ENCODE measurements at regions not wholly inside any gene's neighbourhood (a gene's known extent, or its start where the extent isn't known, plus 50 kb on each side); places are given as distances from the start of the nearest gene placed in this dataset.
A peak's percentile ranks its signal among the peaks of the same experiment; 100 is the strongest.

DNA sequence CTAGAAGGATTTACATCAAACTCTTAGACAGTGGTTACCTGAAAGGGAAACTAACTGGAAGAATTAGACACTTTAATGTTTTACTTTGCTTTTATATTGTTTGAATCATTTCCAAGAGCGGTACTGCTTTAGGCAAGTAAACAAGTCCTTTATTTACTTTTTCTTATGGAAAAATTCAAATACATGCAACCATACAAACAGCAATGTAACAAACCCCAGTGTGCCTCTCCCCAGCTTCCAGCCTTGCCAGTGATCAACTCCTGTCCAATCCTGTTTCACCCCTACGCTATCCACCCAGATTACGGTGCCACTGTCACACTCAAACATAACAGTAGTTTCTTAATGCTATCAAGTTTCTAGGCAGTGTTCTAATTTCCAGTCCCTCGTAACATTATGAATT lies 85.9 kb downstream of the C16orf95 start:
- H3K4ac ChIP-seq (ENCODE audit: low read depth, low read length), result no peak overlapping the region
- no peaks in the 10 kb centered on the region for H3K79me2 ChIP-seq (ENCODE audit: control insufficient read depth, insufficient read depth, low read length)
- H2AK5ac ChIP-seq (ENCODE audit: low read length), result no peak overlapping the region
- no peak overlapping the region for H3K4me2 ChIP-seq (ENCODE audit: low read length)
- no peak overlapping the region for H3K4me3 ChIP-seq (ENCODE audit: low read length)
- H3K18ac ChIP-seq (ENCODE audit: low read length), result no peak overlapping the region
- H3K23ac ChIP-seq (ENCODE audit: low read length), result no peak overlapping the region
- no peak overlapping the region for H4K5ac ChIP-seq (ENCODE audit: low read length)
- DNase-seq, result no peak
- H3K27me3 ChIP-seq (ENCODE audit: insufficient read depth, low read length, poor library complexity), result no peaks in the 10 kb centered on the region
- H2BK15ac ChIP-seq (replicated peaks; ENCODE audit: low read depth), result no peak overlapping the region
- no peak overlapping the region for H3K9ac ChIP-seq (ENCODE audit: low read length)
- H4K8ac ChIP-seq (ENCODE audit: low read depth, low read length), result no peak overlapping the region
- H3K56ac ChIP-seq (ENCODE audit: low read length), result no peak overlapping the region
- H3K27ac ChIP-seq (ENCODE audit: low read depth, low read length), result no peak overlapping the region
- no peak overlapping the region for H2BK5ac ChIP-seq (ENCODE audit: low read length)
- H2BK120ac ChIP-seq (ENCODE audit: low read depth, low read length), result no peak overlapping the region
- no peaks in the 10 kb centered on the region for H3K4me1 ChIP-seq (ENCODE audit: control insufficient read depth, low read depth, low read length)
- WGBS (ENCODE audit: extremely low coverage, insufficient coverage, low lambda C conversion rate), result no CpG with 5 or more reads among the region's 4 CpGs
- H3K36me3 ChIP-seq (ENCODE audit: control insufficient read depth, insufficient read depth, low read length), result no peaks in the 10 kb centered on the region
- no peaks in the 10 kb centered on the region for H3K79me1 ChIP-seq (ENCODE audit: low read length)

DNA sequence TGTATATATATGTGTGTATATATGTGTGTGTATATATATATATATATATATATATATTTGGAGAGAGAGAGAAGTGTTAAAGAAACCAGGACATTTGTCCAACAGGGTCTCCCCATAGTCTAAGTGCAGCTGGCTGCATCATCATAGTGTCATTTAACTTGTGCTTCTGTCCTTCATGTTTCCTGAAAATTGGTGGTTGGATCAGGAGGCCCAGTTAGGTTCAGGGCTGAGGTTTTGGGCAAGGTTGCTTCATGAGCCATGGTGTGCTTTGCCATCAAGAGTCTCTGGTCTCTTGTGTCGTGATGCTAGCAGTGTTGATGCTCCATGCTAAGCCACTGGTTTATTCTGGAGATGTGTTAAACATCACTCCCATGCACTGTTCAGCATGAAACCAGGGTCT lies 85.3 kb downstream of the C16orf95 start:
- Histone ChIP-seq H3K4me1 (ENCODE audit: control insufficient read depth, low read depth, low read length) (no peaks in the 10 kb centered on the region), H3K79me1 (ENCODE audit: low read length) (no peaks in the 10 kb centered on the region), H4K5ac (ENCODE audit: low read length) (no peak overlapping the region), H2BK15ac (replicated peaks; ENCODE audit: low read depth) (no peak overlapping the region), H3K4ac (ENCODE audit: low read depth, low read length) (no peak overlapping the region), H3K4me3 (ENCODE audit: low read length) (no peak overlapping the region), H2AK5ac (ENCODE audit: low read length) (no peak overlapping the region), H3K27ac (ENCODE audit: low read depth, low read length) (no peak overlapping the region), H3K79me2 (ENCODE audit: control insufficient read depth, insufficient read depth, low read length) (no peaks in the 10 kb centered on the region), H3K18ac (ENCODE audit: low read length) (no peak overlapping the region), H3K36me3 (ENCODE audit: control insufficient read depth, insufficient read depth, low read length) (no peaks in the 10 kb centered on the region), H3K9ac (ENCODE audit: low read length) (no peak overlapping the region), H3K56ac (ENCODE audit: low read length) (no peak overlapping the region), H3K27me3 (ENCODE audit: insufficient read depth, low read length, poor library complexity) (no peaks in the 10 kb centered on the region), H3K4me2 (ENCODE audit: low read length) (no peak overlapping the region), H2BK5ac (ENCODE audit: low read length) (no peak overlapping the region), H4K8ac (ENCODE audit: low read depth, low read length) (no peak overlapping the region), H2BK120ac (ENCODE audit: low read depth, low read length) (no peak overlapping the region), H3K23ac (ENCODE audit: low read length) (no peak overlapping the region)
- no peak for DNase-seq
- WGBS (ENCODE audit: extremely low coverage, insufficient coverage, low lambda C conversion rate), result no CpG with 5 or more reads among the region's 1 CpG

DNA sequence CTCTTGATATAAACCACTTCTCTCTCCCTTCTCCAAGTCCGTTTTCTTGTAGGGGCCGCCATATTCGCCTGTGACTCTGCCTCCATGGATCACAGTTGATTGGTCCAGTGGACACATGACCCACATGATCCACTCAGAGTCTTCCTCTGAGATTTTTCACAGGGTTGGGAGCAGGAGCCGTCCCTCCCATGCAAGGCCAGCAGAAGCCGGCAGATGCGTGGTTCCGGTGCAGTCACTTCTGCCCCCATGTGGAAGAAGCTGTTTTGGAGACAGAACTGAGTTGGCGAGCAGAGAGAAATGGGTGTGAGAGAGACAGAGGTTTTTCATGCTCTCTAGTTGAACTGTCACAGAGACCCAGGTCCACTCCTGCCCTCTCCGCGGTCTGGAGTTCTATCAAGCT lies 83.3 kb downstream of the C16orf95 start:
- H2BK5ac ChIP-seq (ENCODE audit: low read length), result no peak overlapping the region
- no peak overlapping the region for H2AK5ac ChIP-seq (ENCODE audit: low read length)
- no peaks in the 10 kb centered on the region for H3K79me2 ChIP-seq (ENCODE audit: control insufficient read depth, insufficient read depth, low read length)
- no peak overlapping the region for H3K4ac ChIP-seq (ENCODE audit: low read depth, low read length)
- H2BK120ac ChIP-seq (ENCODE audit: low read depth, low read length), result no peak overlapping the region
- H3K56ac ChIP-seq (ENCODE audit: low read length), result no peak overlapping the region
- H3K4me1 ChIP-seq (ENCODE audit: control insufficient read depth, low read depth, low read length), result no peaks in the 10 kb centered on the region
- H3K23ac ChIP-seq (ENCODE audit: low read length), result no peak overlapping the region
- no peak overlapping the region for H3K4me2 ChIP-seq (ENCODE audit: low read length)
- H4K8ac ChIP-seq (ENCODE audit: low read depth, low read length), result no peak overlapping the region
- no peak overlapping the region for H3K27ac ChIP-seq (ENCODE audit: low read depth, low read length)
- DNase-seq, result peak; percentile 60
- H4K5ac ChIP-seq (ENCODE audit: low read length), result no peak overlapping the region
- H3K79me1 ChIP-seq (ENCODE audit: low read length), result no peaks in the 10 kb centered on the region
- H3K18ac ChIP-seq (ENCODE audit: low read length), result no peak overlapping the region
- WGBS (ENCODE audit: extremely low coverage, insufficient coverage, low lambda C conversion rate), result no CpG with 5 or more reads among the region's 10 CpGs
- H3K9ac ChIP-seq (ENCODE audit: low read length), result no peak overlapping the region
- no peaks in the 10 kb centered on the region for H3K27me3 ChIP-seq (ENCODE audit: insufficient read depth, low read length, poor library complexity)
- H2BK15ac ChIP-seq (replicated peaks; ENCODE audit: low read depth), result no peak overlapping the region
- H3K4me3 ChIP-seq (ENCODE audit: low read length), result no peak overlapping the region
- H3K36me3 ChIP-seq (ENCODE audit: control insufficient read depth, insufficient read depth, low read length), result no peaks in the 10 kb centered on the region

DNA sequence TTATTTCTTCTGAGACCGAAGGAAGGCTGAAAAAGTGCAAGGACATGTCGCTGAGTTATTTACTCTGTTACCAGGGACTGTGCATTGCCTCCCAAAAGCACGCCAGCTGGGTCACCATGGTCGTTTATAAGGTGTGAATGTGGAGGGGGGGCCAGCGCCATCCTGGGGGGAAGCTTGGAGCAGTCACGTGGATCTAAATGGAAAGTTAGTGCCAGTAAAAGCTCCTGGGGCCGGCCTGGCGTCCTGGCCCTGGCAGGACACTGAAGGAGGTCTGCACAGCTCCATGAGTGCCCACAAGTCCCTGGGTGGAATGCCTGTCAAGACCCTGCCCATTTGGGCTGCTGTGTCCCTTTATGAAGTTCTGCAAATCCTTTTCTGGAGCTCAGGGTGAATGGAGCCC lies 82.6 kb downstream of the C16orf95 start:
- H3K4me1 ChIP-seq (ENCODE audit: control insufficient read depth, low read depth, low read length), result no peaks in the 10 kb centered on the region
- no peaks in the 10 kb centered on the region for H3K79me2 ChIP-seq (ENCODE audit: control insufficient read depth, insufficient read depth, low read length)
- H3K9ac ChIP-seq (ENCODE audit: low read length), result no peak overlapping the region
- H3K27me3 ChIP-seq (ENCODE audit: insufficient read depth, low read length, poor library complexity), result no peaks in the 10 kb centered on the region
- no peak overlapping the region for H3K56ac ChIP-seq (ENCODE audit: low read length)
- no peak overlapping the region for H3K4me2 ChIP-seq (ENCODE audit: low read length)
- no peaks in the 10 kb centered on the region for H3K79me1 ChIP-seq (ENCODE audit: low read length)
- H3K36me3 ChIP-seq (ENCODE audit: control insufficient read depth, insufficient read depth, low read length), result no peaks in the 10 kb centered on the region
- H2AK5ac ChIP-seq (ENCODE audit: low read length), result no peak overlapping the region
- no CpG with 5 or more reads among the region's 8 CpGs for WGBS (ENCODE audit: extremely low coverage, insufficient coverage, low lambda C conversion rate)
- H4K5ac ChIP-seq (ENCODE audit: low read length), result no peak overlapping the region
- H2BK120ac ChIP-seq (ENCODE audit: low read depth, low read length), result no peak overlapping the region
- H3K23ac ChIP-seq (ENCODE audit: low read length), result peak overlapping the region; percentile 45
- H2BK15ac ChIP-seq (replicated peaks; ENCODE audit: low read depth), result no peak overlapping the region
- no peak overlapping the region for H3K18ac ChIP-seq (ENCODE audit: low read length)
- no peak overlapping the region for H4K8ac ChIP-seq (ENCODE audit: low read depth, low read length)
- no peak overlapping the region for H3K27ac ChIP-seq (ENCODE audit: low read depth, low read length)
- no peak overlapping the region for H3K4ac ChIP-seq (ENCODE audit: low read depth, low read length)
- no peak overlapping the region for H3K4me3 ChIP-seq (ENCODE audit: low read length)
- no peak overlapping the region for H2BK5ac ChIP-seq (ENCODE audit: low read length)
- no peak for DNase-seq

DNA sequence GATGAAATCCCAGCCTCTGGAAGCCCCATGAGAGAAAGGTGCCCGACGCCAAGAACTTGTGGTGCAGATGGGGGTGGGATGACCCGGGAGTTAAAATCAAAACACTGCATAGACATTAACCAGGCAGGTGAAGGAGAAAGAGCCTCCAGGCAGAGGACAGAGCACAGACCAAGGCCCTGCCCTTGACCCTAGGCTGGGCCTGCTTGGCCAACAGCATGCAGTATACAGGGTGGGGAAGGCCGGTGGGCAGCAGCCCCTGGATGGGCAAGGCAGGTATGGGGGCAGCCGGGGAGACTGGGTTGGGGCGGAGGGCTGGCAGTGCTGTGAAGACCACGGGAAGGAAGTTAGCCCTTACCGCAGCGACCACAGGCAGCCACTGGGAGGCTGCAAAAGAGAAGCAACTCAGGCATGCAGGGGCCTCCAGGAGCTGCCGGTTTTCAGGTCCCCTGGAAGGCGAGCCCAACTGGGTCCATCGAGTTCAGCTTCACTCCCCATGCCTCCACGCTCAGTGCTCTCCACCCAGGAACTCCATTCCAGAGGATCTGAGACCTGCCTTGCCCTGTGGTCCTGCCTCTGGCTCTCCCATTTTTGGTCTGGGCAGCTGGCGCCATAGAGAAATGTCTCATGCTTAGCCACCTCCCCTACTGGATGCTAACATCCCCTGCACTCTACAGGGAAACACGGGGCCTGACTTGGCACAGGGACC lies 81.2 kb downstream of the C16orf95 start:
- no peak overlapping the region for H4K5ac ChIP-seq (ENCODE audit: low read length)
- H3K18ac ChIP-seq (ENCODE audit: low read length), result no peak overlapping the region
- H3K27me3 ChIP-seq (ENCODE audit: insufficient read depth, low read length, poor library complexity), result no peaks in the 10 kb centered on the region
- H2AK5ac ChIP-seq (ENCODE audit: low read length), result no peak overlapping the region
- no peak overlapping the region for H4K8ac ChIP-seq (ENCODE audit: low read depth, low read length)
- no peaks in the 10 kb centered on the region for H3K36me3 ChIP-seq (ENCODE audit: control insufficient read depth, insufficient read depth, low read length)
- no peaks in the 10 kb centered on the region for H3K4me1 ChIP-seq (ENCODE audit: control insufficient read depth, low read depth, low read length)
- peak; percentile 11 for DNase-seq
- no peak overlapping the region for H3K9ac ChIP-seq (ENCODE audit: low read length)
- H2BK120ac ChIP-seq (ENCODE audit: low read depth, low read length), result no peak overlapping the region
- no peaks in the 10 kb centered on the region for H3K79me2 ChIP-seq (ENCODE audit: control insufficient read depth, insufficient read depth, low read length)
- WGBS (ENCODE audit: extremely low coverage, insufficient coverage, low lambda C conversion rate), result no CpG with 5 or more reads among the region's 15 CpGs
- H3K4ac ChIP-seq (ENCODE audit: low read depth, low read length), result no peak overlapping the region
- no peaks in the 10 kb centered on the region for H3K79me1 ChIP-seq (ENCODE audit: low read length)
- no peak overlapping the region for H3K4me3 ChIP-seq (ENCODE audit: low read length)
- no peak overlapping the region for H2BK5ac ChIP-seq (ENCODE audit: low read length)
- H3K56ac ChIP-seq (ENCODE audit: low read length), result no peak overlapping the region
- no peak overlapping the region for H3K23ac ChIP-seq (ENCODE audit: low read length)
- H2BK15ac ChIP-seq (replicated peaks; ENCODE audit: low read depth), result no peak overlapping the region
- H3K27ac ChIP-seq (ENCODE audit: low read depth, low read length), result no peak overlapping the region
- H3K4me2 ChIP-seq (ENCODE audit: low read length), result no peak overlapping the region

DNA sequence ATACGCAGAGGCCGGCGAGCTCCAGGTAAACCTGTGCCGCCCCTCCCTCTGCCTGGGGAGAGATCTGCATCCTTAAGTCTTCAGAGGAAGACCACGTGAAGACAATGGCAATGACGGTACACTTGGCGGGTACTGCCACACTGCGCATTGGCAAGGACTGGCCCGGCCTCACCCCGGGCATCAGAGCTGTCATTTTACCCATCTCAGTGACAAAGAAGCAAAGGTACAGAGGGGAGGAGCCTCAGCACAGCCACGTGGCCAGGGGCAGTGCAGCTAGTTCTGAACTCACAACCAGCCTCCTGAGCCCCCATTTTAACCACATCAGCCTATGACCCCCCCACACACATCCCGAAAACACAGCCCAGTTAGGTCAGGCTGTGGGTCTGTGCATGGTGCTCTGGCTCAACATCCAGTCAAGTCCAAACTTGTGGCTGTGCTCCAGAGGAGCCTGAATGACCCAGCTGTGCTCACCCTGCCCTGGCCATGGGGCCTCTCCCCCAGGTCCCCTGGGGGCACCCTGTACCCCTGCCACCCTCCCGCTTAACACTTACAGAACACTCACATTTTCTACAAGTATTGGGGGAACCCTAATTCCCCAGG lies 80.6 kb downstream of the C16orf95 start:
- no CpG with 5 or more reads among the region's 13 CpGs for WGBS (ENCODE audit: extremely low coverage, insufficient coverage, low lambda C conversion rate)
- no peak overlapping the region for H2BK5ac ChIP-seq (ENCODE audit: low read length)
- H3K18ac ChIP-seq (ENCODE audit: low read length), result no peak overlapping the region
- H2BK120ac ChIP-seq (ENCODE audit: low read depth, low read length), result no peak overlapping the region
- no peaks in the 10 kb centered on the region for H3K79me1 ChIP-seq (ENCODE audit: low read length)
- H3K4me1 ChIP-seq (ENCODE audit: control insufficient read depth, low read depth, low read length), result no peaks in the 10 kb centered on the region
- no peak overlapping the region for H2BK15ac ChIP-seq (replicated peaks; ENCODE audit: low read depth)
- H3K4me2 ChIP-seq (ENCODE audit: low read length), result no peak overlapping the region
- H3K56ac ChIP-seq (ENCODE audit: low read length), result no peak overlapping the region
- H3K79me2 ChIP-seq (ENCODE audit: control insufficient read depth, insufficient read depth, low read length), result no peaks in the 10 kb centered on the region
- no peak overlapping the region for H3K27ac ChIP-seq (ENCODE audit: low read depth, low read length)
- H3K4ac ChIP-seq (ENCODE audit: low read depth, low read length), result no peak overlapping the region
- H3K23ac ChIP-seq (ENCODE audit: low read length), result no peak overlapping the region
- no peak for DNase-seq
- H3K4me3 ChIP-seq (ENCODE audit: low read length), result no peak overlapping the region
- H3K36me3 ChIP-seq (ENCODE audit: control insufficient read depth, insufficient read depth, low read length), result no peaks in the 10 kb centered on the region
- no peak overlapping the region for H3K9ac ChIP-seq (ENCODE audit: low read length)
- no peak overlapping the region for H2AK5ac ChIP-seq (ENCODE audit: low read length)
- no peak overlapping the region for H4K5ac ChIP-seq (ENCODE audit: low read length)
- H3K27me3 ChIP-seq (ENCODE audit: insufficient read depth, low read length, poor library complexity), result no peaks in the 10 kb centered on the region
- no peak overlapping the region for H4K8ac ChIP-seq (ENCODE audit: low read depth, low read length)
